GM23248 (cell line): ENCODE measurements at regions not wholly inside any gene's neighbourhood (a gene's known extent, or its start where the extent isn't known, plus 50 kb on each side); places are given as distances from the start of the nearest gene placed in this dataset.

Experiments
- EZH2 ChIP-seq: fragments of 200-600 bp; sonication (generic); IDR thresholded peaks from 2 replicates; pipeline ENCODE4 v1.6.1; 2018; ENCODE audit warnings: antibody characterized with exemption, mild to moderate bottlenecking; ENCODE audit not compliant: insufficient read depth, poor library complexity, severe bottlenecking
- EZH2phosphoT487 ChIP-seq: fragments of 200-600 bp; sonication (generic); IDR thresholded peaks from 2 replicates; pipeline ENCODE4 v1.6.1; 2018; ENCODE audit warnings: antibody characterized with exemption, moderate library complexity, mild to moderate bottlenecking, low read depth; ENCODE audit not compliant: insufficient read depth

GRCh38 chr15:100707229-100707628, 104.8 kb downstream of the ASB7 start:
- TF ChIP-seq EZH2 (no peak), EZH2phosphoT487 (no peak)
